ENCODE measurements at regions not wholly inside any gene's neighbourhood (a gene's known extent, or its start where the extent isn't known, plus 50 kb on each side); places are given as distances from the start of the nearest gene placed in this dataset.

GRCh38 chr4:106708464-106708816 is 327.7 kb downstream of the DKK2 start:
- TF ChIP-seq ZBTB11 (CRISPR knock-in tag; IDR thresholded peaks at IDR 0.05) (no peak), REST (IDR thresholded peaks at IDR 0.05; ENCODE audit: low read depth, low read length) (no peak), CTCF (IDR thresholded peaks at IDR 0.05 in 2 of 3, conservative IDR thresholded peaks at IDR 0.05 in 1 of 3; ENCODE audit: control insufficient read depth in 2 of 3, extremely low read depth in 1 of 3, insufficient read depth in 1 of 3, low read depth in 3 of 3, low read length in 3 of 3) (no peak), FOXM1 (IDR thresholded peaks at IDR 0.05; ENCODE audit: low read depth, low read length) (no peak), ETV6 (conservative IDR thresholded peaks at IDR 0.05 in 1 of 2, IDR thresholded peaks at IDR 0.05 in 1 of 2; ENCODE audit: borderline replicate concordance in 1 of 2, low read depth in 1 of 2) (no peak), USF2 (IDR thresholded peaks at IDR 0.05; ENCODE audit: borderline replicate concordance, low read depth, low read length) (no peak), SIN3A (IDR thresholded peaks at IDR 0.05; ENCODE audit: low read depth, low read length) (no peak), RCOR1 (conservative IDR thresholded peaks at IDR 0.05; ENCODE audit: low read depth, low read length) (no peak)
